C4-2B (cell line): ENCODE measurements at regions not wholly inside any gene's neighbourhood (a gene's known extent, or its start where the extent isn't known, plus 50 kb on each side); places are given as distances from the start of the nearest gene placed in this dataset.

Source experiments
- CTCF ChIP-seq: fragments of 450-650 bp; conservative IDR thresholded peaks from 2 replicates; pipeline ENCODE4 v1.5.1; 2017; ENCODE audit warnings: mild to moderate bottlenecking
- ZFX ChIP-seq: fragments of 450-650 bp; IDR thresholded peaks from 2 replicates; pipeline ENCODE4 v1.6.1; 2017

GRCh38 chr20:53847139-53847836 is 223.1 kb downstream of the BCAS1 start:
- TF ChIP-seq CTCF (no peak), ZFX (no peak)
